ENCODE measurements at regions not wholly inside any gene's neighbourhood (a gene's known extent, or its start where the extent isn't known, plus 50 kb on each side); places are given as distances from the start of the nearest gene placed in this dataset.

DNA sequence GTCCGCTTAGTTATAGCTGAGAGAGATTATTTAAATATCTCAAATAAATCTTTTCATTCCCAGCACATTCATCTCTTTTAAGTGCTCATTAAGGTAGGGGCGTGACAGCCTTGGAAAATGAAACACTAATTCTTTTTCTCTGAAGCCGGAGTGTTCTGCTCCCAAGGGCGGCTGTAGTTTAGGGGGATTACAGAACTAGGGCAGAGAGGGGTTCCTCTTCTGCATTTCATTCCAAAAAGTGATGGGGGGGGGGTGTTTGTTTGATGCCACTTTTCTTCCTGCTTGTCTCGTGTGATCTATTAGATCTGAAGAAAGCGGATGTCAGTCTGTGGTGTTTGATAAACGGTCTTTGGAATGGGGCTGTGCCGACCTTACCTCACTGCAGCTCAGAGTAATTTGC, 506.5 kb upstream of the MGMT start:
- no peak for DNase-seq

DNA sequence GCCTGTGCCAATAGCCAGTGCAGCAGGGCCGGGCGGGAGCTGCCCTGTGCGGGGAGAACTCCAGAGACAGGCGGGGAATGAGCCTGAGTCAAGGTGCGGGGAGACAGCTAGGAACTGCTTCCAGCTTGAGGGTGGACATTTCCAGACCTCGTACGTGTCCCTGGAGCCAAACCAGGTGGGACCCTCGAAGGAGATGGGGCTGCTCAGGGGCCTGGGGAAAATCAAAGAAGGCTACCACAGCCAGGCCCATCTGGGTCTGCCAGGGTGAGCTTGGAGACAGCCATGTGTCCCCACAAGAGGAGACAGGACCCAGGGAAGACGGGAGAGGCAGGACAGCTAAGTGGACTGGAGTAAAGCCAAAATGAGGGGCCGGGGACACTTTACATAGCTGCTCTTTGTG, 504.9 kb upstream of the MGMT start:
- no peak for DNase-seq

DNA sequence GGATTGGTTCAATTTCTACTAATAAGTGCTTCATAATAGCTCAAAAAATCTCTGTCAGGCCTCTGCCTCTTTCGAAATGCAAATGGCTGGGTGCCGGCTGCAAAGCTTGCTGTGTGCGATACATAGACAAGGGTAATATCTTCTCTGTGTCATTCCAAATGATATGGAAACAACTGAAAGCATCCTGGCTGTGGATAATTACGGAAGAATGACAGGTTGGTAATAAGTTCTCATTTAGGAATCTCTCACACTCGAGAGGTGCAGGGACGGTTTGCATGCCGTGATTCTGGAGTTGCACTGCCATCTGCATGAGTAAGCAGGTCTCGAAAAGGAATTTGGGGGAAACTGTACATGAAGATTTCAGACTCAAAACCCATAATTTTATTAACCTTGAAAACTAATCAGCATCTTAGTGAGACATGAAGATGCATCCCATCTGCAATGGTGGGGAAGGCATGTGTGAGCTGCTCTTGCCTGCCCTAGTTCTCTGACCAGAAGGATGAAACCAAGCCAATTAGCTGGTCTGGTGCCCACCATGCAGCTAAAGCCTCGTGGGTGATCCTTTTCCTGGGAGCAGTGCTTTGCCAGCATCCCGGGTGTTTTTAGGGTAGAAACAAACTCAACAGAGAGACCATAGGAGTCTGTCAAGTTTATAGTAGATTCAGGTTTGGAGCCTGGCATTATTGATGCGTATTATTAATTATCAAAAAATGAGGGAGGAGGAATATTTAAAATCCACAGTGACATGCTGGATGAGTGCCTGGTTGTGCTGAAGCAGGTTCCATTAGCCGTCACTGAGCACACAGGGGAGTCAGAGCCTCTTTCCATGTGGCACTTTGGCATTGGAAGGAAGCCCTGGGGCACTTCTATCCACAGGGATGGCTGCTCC, 503.6 kb upstream of the MGMT start:
- DNase-seq: no peak

DNA sequence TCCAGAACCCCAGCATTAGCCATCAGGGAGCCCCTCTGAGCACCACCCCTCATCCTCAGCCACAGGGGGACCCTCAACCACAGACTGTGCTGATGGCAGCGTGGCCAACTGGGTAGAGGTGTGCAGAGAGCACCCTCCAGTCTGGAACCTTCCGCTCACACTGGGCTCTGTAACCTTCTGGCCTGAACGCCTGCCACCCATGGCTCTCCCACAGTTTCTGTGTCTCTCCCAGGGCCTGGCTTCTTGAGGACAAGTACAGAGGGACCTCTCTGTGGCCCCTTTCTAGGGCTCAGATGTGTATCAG, 503.0 kb upstream of the MGMT start:
- no peak for DNase-seq

DNA sequence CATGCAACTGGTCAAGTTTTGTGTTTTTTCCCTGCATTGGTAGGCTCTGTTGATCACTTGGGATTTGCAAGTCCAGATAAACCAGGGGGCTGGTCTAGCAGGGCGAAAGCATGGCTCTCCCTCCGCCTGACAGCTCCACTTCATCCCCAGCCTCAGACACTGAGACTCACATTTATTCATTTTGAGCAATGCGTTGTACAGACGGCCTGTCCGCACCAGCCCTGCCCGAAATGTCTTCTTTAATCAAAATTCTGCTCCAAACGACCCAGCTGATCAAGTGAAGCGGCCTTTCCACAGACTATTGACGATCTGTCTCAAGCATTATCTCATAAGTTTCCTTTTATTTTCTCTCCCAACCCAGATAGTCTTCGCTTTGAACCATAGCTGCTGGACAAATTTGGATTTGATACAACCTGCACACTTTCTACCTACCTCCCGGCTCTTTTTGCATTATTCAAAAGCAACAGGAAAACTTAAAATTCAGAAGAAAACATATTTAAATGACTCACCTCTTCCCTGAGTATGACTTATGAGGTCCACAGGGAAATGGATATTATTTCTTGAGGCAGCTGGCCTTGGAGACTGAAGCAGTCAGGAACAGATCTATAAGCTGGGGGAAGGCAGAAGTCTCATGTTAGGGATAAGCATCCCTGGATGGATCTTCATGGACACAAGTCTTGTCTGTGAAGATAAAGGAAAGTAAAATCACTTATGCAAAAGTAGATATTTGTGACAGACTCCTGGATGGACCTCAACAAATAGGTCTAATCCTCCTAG, 498.9 kb upstream of the MGMT start:
- DNase-seq: no peak

DNA sequence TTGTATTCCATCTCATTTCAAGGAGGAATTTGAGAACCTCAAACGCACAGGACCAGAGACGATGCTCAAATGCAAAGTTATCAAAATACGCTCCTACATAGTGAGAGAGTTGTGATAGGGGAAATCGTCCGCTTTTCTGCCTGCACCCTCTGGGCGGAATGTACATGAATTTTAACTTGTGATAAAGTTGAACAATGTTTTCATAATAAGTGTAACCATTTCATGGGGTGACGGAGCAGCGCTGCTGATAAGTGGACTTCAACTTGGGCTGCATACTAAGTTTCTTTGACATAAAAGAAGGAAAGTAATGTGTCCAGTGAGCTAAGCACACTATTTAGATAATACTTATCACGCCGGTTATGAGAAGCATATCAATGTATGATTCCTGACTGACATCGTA, 497.5 kb upstream of the MGMT start:
- DNase-seq: no peak

DNA sequence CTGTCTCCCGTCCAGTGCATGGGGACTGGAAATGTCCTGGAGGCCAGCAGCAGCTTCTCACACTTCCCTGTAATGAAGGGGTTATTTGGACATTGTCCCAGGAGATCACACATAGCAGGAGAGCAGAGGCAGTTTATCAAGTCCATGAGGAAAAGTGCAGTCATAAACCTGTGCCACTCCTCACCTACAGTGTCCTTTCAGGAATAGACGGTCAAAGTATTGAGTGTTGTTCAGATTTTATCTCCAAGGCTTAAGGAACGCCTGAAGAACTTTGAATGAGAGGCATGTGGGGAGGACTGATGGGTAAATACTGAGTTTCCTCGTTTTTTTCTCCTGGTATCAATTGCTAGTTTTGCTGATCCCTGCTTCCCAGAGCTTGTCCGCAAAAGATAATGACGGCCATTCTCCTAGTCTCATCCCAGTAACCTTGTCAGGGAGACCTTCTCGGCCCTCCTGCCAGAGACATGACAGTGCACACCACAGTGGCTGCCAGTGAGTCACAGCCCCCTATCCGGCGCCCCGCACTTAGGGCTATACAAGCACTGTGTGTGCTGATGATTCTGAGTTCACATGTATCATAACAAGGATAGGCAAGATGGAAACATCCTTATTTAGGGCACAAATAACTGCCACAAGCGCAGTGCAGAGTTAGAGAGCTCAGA, 495.5 kb upstream of the MGMT start:
- DNase-seq: no peak

DNA sequence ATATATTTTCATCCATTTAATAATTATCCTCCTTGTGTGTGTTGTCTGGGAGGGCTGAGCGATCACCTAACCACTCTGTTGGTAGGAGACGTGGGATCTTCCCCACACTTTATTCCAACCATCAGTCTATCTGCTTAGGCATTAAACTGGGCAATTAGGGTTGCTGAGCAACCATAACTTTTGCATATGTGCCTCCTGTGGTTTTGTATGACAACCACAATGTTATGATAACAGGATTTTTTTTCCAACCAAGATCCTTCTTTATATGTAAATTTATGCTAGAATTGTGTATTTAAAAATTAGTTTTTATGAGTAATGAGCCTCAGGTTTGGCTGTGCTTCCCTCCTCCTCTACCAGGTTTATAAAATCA, 495.0 kb upstream of the MGMT start:
- no peak for DNase-seq

DNA sequence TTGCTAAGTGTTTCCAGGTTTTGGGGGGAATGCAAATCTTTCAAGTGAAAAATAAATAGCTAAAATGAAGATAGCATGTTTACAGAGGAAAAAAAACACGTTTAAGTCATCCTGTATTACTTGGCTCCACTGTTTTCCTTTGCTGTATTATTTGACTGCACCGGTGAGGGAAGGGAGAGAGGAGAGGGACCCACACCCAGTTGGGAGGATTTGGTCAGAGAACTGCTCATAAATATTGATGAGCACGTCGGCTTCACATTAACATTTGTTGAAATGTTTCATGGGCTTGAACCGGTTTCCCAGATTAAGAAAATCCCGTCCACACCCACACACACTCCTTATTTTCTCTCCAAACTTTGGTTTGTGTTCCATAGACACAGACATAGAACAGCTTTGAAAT, 493.8 kb upstream of the MGMT start:
- no peak for DNase-seq

DNA sequence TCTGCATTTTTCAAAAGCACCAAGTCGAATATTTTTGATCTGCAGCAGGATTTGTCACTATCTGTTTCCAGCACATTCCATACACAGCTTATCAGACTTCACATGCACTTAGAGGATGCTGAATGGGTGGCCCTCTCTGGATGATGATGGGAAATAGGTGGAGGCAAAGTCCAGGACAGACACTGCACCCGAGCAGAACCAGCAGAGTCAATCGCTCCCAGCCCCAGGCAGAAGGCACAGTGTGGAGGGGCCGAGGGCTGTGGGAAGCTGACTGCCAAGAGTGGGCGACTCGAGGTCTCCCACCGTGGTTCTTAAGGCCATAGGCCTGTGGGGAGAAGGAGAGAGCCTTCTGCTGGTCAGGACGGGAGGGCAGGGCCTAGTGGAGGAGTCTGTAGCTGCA, 490.2 kb upstream of the MGMT start:
- no peak for DNase-seq

DNA sequence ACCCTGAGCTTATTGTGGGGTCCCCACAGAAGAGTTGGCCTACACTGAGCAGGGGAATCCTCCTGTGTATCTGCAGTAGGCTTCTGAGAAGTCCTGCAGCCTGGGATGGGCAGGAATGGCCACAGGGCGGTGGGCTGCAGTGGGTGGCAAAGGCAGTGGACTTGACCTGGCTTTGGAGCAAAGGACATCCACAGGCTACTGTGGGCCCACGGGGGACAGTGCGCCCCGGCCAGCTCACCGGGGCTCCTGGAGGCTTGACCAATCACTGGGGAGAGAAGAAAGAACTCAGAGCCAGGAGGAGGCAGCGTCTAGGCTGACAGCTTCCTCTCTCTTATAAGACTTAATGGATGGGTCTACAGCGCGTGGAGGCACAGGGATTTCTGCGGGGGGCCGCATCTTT, 488.8 kb upstream of the MGMT start:
- no peak for DNase-seq

DNA sequence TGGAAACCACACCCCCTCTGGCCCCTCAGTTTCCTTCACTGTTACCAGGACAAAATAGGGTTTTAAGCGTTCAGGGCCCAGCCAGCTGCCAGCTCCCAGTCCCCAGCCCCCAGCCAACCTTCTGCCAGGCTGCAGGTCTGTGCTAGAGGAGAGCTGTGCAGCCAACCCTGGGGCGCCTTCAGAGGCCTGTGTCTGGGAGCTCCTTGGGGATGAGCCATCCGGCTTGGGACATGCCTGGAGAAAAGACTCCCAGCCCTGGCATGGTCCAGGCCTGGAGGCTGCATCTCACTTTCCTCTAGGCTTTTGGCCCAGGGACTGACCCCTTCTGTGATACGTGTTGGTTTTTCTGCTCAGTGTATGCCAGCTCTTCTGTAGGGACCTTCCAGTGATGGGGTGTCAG, 487.6 kb upstream of the MGMT start:
- DNase-seq: no peak

DNA sequence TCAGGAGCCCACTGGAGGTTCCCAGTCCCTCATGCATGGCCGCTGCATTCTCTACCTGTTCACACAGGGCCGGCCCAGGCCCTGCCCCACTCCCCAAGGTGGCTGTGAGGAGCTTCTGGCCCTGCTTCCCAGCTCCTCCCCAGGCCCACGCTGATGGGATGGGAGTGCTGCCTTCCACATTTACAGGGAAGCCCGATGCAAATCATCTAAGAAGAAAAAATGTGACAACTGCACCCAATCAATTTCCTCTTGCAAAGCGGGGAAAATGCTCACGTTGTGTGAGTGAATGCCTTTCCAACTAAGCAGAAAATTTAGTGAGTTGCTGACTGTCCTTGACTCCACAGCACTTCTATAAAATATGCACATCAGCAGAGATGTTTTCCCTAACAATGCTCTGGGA, 485.8 kb upstream of the MGMT start:
- DNase-seq: no peak

DNA sequence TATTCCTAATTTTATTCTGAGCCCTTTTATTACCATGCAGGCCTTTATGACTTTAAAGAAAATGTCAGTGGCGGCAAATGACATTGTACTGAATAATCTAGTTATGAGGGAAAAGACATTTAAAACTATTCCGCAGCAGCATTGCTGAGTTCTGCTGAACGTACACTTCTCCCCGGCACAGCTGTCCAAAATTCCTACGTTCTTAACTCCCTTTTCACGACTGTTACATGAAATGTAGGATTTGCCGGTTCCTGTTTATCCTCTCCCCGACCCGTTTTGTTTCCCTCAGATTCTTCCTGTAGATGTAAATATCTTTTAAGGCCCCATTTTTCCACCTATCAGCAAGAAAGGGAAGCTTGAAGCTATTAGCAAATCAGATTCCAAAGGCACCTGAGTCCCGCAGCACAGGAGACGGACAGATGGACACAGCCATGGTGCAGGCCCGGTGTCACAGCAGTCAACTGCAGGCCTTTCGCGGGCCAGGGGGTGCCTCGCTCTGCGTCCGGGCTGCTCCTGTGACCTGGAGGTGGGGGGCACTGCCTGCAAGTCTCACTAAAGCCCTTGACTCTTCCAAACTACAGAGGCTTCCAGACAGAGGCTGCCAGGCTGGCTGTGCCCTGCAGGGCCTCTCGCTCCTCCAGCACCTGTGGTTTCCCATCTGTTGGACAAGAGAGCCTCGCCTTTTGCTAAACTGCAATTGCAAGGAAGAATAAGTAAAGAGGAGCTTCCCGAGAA, 485.0 kb upstream of the MGMT start:
- DNase-seq: no peak

DNA sequence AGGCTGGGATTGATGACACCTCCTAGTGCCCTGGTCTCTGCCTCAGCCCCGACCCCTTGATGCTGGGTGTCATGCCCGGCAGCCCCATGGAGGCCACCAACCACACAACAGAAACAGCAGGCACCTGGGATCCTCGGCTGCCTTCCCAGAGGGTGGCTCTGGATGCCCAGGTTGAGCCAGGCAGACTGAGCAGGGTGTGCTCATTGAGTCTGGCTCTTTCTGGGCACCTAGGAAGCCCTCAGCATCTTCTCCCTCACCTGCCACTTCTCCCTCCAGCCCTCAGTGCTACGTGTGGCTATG, 484.5 kb upstream of the MGMT start:
- no peak for DNase-seq

DNA sequence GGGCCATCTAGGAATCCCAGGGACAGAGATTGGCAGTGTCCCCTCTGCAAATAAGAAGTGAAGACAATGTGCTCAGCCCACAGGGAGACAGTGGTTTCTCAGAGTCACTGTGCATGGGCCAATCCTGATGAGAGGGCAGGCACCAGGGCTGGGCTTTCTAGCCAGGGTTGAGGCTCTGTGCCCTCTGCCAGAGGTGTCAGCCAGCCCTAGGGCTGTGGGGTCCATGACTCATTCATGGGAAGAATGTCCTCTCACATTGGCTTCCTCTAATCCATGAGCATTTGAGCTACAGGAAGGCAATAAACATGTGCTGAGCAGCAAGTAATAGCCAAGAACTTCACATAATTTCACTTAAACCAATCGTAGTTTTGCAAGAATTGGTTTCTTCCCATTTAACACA, 482.0 kb upstream of the MGMT start:
- no peak for DNase-seq

DNA sequence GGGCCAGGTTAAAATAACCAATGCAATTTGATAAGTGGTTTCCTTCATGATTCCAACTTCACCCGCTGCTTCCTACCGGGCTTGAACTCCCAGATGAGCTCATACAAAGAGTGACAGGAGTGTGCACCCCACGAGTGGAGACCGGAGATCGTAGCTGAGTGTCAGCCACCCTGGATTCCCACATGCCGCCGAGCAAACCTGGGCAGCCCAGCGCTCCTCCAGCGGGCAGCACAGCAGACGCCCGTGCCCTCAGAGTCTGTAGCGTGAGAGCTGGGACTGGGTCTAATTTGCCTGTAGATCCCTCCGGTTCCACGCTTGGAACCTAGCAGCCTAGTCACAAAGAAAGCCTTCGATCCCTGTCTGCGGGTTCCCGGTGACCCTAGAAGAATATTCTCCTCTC, 476.1 kb upstream of the MGMT start:
- no peak for DNase-seq

DNA sequence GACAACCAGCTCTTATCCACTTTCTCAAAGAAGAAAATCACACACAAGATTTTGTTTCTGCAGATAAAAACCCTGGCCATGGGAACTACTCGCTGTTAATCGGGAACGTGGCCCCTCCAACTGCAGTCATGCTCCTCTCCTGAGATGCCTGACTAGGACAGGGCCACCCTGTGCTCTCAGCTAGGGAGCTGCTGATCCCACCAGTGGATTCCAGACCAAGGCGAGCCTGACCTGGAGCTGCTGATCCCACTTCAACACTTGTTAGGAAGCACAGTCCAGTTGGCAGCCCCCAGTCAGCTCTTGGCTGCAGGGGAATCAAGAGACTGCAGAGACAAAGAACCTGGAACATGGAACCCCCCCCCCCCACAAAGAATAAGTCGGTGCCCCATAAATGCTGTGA, 474.3 kb upstream of the MGMT start:
- DNase-seq: no peak

DNA sequence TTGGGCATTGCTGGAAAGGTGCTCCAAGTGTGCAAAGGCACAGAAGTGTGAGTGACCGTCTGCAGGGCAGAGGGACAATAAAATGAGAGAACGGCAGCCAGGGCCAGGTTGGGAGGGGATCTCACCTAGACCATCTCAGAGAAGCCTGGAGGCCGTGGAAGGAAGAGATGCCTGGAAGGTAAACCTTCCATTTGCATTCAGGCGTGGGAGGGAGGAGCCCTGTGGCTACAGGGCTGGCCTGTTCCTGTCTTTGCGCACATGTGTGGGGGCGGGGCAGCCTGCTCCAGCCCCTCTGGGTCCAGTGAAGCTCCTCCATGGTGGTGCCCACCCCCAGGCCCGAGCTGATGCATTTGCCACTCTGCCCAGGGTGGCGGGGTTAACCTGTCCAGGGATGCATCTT, 473.6 kb upstream of the MGMT start:
- no peak for DNase-seq

DNA sequence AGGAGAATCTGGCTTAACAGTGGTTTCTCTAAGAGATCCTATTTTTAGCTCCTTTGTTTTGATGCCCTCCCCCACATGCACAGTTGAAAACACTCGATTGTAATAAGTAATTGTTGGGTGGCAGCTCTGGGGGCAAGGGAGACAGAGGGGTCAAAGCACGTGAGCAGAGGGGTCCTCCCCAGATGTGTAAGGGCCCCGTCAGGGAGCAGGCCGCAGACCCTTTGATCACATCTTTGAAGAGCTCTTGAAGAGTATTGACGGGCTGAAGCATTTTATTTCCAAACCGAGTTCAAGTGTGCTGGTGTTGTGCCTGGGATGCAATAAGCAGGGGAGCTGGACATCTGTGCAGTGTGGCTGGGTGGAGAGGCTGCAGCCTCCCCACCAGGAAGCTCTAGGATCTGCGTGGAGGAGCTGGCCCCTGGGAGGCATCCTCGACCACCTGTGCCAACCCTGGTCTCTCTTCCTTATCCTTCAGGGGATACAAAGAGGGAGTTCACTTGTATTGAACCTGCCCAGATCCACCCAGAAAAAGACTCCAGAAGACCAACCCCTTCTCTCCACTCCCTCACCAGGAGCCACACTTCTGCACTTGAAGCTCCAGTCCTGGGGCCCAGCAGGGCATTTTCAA, 473.0 kb upstream of the MGMT start:
- no peak for DNase-seq

DNA sequence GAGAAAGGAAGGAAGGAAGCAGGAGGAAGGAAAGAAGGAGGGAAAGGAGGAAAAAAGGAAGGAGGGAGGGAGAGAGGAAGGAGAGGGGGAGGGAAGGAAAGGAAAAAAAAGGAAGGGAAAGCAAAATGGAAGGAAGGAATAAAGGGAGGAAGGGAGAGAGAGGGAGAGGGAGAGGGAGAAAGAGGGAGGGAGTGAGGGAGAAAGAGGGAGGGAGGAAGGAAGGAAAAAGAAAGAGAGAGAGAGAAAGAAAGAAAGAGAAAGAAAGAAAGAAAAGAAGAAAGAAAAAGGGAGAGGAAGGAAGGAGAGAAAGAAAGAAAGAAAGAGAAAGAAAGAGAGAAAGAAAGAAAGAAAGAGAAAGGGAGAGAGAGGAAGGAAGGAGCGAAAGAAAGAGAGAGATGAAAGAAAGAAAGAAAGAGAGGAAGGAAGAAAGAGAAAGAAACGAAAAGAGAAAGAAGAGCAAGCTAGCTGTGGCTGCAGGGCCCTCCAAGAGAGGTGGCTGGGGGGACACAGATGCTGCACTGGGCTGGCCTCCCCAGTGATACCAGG, 472.4 kb upstream of the MGMT start:
- DNase-seq: no peak

DNA sequence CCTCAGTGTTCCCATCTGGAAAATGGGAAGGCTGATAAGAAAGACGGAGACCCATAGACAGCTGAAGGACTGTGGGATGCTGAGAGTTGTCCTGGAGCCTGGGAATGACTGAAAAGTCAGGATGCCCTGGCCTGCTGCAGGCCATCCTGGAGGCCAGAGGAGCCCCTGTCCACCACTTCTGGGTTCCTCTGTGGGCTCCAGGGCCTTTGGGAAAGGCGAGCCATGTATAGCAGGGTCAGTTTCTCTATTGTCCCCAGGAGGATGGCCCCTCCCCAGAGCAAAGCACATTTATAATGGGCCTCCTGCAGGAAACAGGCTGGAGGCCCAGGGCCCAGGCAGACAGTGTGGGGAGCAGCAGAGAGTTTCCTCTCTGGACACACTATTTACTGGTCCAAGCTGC, 471.4 kb upstream of the MGMT start:
- DNase-seq: no peak

DNA sequence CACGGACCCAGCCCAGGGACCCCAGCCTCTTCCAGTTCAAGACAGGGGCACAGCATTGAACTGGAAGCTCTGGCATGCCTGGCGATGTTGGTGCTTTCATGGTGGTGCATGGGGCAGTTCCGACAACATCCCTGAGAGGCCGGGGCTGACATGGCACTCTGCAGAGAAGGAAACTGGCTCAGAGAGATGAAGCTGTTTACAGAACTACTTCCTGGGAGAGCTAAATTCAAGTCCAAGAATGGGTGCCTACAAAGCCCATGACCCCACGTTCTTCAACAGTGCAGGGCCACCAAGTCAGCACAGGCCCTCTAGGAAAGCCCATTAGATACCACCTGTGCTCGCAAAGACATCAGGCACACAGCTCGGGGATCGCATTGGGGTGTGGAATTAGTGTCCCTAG, 470.9 kb upstream of the MGMT start:
- DNase-seq: no peak

Measured in GDM1 (cell line).